Activated naive CD4-positive, alpha-beta T cell treated with anti-CD3 and anti-CD28 coated beads, Interleukin-2, amount 50 U/mL, for 24 hours (primary cell): ENCODE measurements at regions not wholly inside any gene's neighbourhood (a gene's known extent, or its start where the extent isn't known, plus 50 kb on each side); places are given as distances from the start of the nearest gene placed in this dataset.

Source experiments
- H3K27ac Mint-ChIP-seq: one replicate; pipeline ENCODE4 v1.8.0; 2021; ENCODE audit warnings: mild to moderate bottlenecking, mixed read lengths
- H3K27me3 Mint-ChIP-seq: one replicate; pipeline ENCODE4 v1.8.0; 2021; ENCODE audit warnings: mixed read lengths
- H3K36me3 Mint-ChIP-seq: one replicate; pipeline ENCODE4 v1.8.0; 2021; ENCODE audit warnings: mixed read lengths
- H3K4me1 Mint-ChIP-seq: one replicate; pipeline ENCODE4 v1.8.0; 2021; ENCODE audit warnings: mixed read lengths
- H3K4me3 Mint-ChIP-seq: one replicate; pipeline ENCODE4 v1.8.0; 2021; ENCODE audit warnings: mild to moderate bottlenecking, mixed read lengths
- H3K9me3 Mint-ChIP-seq: one replicate; pipeline ENCODE4 v1.8.0; 2021; ENCODE audit warnings: mixed read lengths

GRCh38 chr10:29761916-29762315 lies 127.1 kb upstream of the SVIL start:
- no peaks in the 10 kb centered on the region for H3K27me3 Mint-ChIP-seq
- no peaks in the 10 kb centered on the region for H3K4me1 Mint-ChIP-seq
- no peaks in the 10 kb centered on the region for H3K9me3 Mint-ChIP-seq
- no peak overlapping the region for H3K4me3 Mint-ChIP-seq
- H3K36me3 Mint-ChIP-seq = no peaks in the 10 kb centered on the region
- no peak overlapping the region for H3K27ac Mint-ChIP-seq

DNA sequence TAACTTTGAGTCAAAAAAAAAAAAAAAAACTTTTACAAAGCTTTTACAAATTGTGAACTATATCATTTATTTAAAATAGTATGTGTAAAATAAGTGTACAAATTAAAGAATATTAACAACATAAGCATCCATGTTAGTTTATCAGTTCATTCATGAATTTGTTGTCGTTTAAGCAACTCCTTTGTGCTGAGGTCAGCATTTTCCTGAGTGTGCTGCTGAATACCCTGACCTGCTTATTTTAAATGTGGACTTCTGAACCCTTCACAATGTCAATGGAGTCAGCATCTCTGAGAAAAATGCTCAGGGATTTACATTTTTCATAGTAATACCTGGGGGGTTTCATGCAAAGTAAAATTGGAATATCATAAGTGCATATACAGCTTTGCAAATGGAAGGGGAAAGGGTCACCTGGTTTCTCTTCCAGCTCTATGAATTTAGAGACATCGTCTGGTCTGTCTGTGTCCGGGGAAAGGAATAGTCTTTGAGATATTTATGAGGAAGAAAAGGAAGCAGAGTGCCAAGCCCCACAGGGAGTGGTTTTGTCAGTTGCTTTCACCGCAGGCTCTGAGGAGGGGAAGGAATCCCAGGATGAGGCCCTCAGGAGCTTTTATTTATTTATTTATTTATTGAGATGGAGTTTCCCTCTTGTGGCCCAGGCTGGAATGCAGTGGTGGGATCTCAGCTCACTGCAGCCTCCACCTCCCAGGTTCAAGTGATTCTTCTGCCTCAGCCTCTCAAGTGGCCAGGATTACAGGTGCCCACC lies 125.5 kb upstream of the SVIL start:
- no peaks in the 10 kb centered on the region for H3K4me1 Mint-ChIP-seq
- no peak overlapping the region for H3K27ac Mint-ChIP-seq
- no peak overlapping the region for H3K4me3 Mint-ChIP-seq
- H3K9me3 Mint-ChIP-seq = no peaks in the 10 kb centered on the region
- no peaks in the 10 kb centered on the region for H3K27me3 Mint-ChIP-seq
- H3K36me3 Mint-ChIP-seq = no peaks in the 10 kb centered on the region

- Mint-ChIP-seq H3K9me3 (no peaks in the 10 kb centered on the region), H3K4me1 (no peaks in the 10 kb centered on the region), H3K36me3 (no peaks in the 10 kb centered on the region), H3K27ac (no peak overlapping the region), H3K27me3 (no peaks in the 10 kb centered on the region), H3K4me3 (no peak overlapping the region)
Observed at GRCh38 chr10:29757551-29758297, 123.0 kb upstream of the SVIL start.

DNA sequence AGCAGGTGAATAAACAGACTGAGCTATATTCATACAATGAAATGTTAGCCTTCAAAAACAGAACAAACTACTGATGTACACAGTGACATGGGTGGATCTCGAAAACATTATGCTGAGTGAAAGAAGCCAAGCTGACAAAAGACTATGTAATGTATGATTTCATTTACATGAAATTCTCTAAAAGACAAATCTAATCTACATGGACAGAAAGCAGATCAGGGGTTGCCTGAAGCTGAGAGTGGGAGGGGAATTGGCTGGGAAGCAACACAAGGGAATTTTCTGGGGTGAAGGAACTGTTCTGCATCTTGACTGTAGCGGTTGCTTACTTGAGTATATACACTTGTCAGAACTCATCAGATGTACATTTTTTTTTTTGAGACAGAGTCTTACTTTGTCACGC lies 121.7 kb upstream of the SVIL start:
- no peaks in the 10 kb centered on the region for H3K36me3 Mint-ChIP-seq
- H3K27me3 Mint-ChIP-seq = no peaks in the 10 kb centered on the region
- H3K9me3 Mint-ChIP-seq = no peaks in the 10 kb centered on the region
- no peaks in the 10 kb centered on the region for H3K4me1 Mint-ChIP-seq
- H3K4me3 Mint-ChIP-seq = no peak overlapping the region
- no peak overlapping the region for H3K27ac Mint-ChIP-seq

DNA sequence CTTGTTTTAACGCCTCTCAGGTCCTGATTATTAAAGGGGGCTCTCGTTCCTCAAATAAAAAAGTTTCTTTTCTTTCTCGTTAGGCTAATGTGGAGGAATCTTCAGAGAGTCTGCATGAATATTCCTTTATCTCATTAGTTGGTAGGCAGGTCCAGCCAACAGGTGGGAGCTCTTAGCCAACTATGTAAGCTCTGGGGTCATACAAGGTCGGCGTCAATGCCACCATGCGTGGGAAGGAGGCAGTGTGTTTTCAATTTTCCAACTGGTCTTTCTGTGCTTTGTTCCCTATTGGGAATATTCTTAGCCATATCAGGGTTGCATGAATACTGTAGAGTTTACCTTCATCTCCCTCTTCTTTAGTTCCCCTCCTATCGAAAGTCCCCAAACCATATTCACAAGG lies 118.5 kb upstream of the SVIL start:
- no peaks in the 10 kb centered on the region for H3K4me1 Mint-ChIP-seq
- no peak overlapping the region for H3K27ac Mint-ChIP-seq
- no peak overlapping the region for H3K4me3 Mint-ChIP-seq
- peaks cover 1% of the 10 kb centered on the region for H3K27me3 Mint-ChIP-seq
- H3K36me3 Mint-ChIP-seq = no peaks in the 10 kb centered on the region
- no peaks in the 10 kb centered on the region for H3K9me3 Mint-ChIP-seq

- no peak overlapping the region for H3K27ac Mint-ChIP-seq
- no peaks in the 10 kb centered on the region for H3K9me3 Mint-ChIP-seq
- H3K27me3 Mint-ChIP-seq = peaks cover 1% of the 10 kb centered on the region
- no peaks in the 10 kb centered on the region for H3K4me1 Mint-ChIP-seq
- H3K36me3 Mint-ChIP-seq = no peaks in the 10 kb centered on the region
- H3K4me3 Mint-ChIP-seq = no peak overlapping the region
Observed at GRCh38 chr10:29751684-29752083, 116.9 kb upstream of the SVIL start.

GRCh38 chr10:29751240-29751639 lies 116.5 kb upstream of the SVIL start:
- Mint-ChIP-seq H3K27ac (no peak overlapping the region), H3K4me1 (no peaks in the 10 kb centered on the region), H3K9me3 (no peaks in the 10 kb centered on the region), H3K36me3 (no peaks in the 10 kb centered on the region), H3K27me3 (peaks cover 1% of the 10 kb centered on the region), H3K4me3 (no peak overlapping the region)

- Mint-ChIP-seq H3K27ac (no peak overlapping the region), H3K4me1 (no peaks in the 10 kb centered on the region), H3K9me3 (no peaks in the 10 kb centered on the region)
Observed at GRCh38 chr10:29749150-29749549, 114.4 kb upstream of the SVIL start.

DNA sequence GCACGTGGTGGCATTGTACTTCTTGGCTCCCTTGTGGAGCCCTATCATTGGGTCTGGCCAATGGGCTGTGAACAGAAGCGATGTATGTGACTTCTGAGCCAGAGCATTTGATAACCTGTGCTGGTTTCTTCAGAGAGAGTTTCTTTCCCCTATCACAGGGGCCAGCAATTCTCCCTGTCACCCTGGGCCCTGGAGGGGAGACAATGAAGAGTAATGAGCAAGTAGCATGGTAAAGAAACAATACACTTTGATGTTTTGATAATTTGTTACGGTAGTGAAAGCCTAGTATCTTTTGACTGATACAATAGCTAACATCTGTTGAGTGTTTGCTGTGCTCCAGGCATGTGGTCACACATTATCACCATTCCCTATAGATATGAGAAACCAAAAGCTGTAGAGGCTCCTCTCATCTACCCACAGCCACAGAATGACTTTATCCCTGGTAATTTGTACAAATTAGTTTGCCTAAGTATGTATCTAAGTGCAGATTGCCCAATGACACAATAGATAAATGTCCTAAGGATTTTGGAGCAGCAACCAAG lies 113.4 kb upstream of the SVIL start:
- Mint-ChIP-seq H3K9me3 (no peaks in the 10 kb centered on the region), H3K4me1 (no peaks in the 10 kb centered on the region), H3K36me3 (no peaks in the 10 kb centered on the region), H3K4me3 (no peak overlapping the region), H3K27ac (no peak overlapping the region), H3K27me3 (peaks cover 1% of the 10 kb centered on the region)

More at GRCh38 chr10:29749150-29749549, 114.4 kb upstream of the SVIL start:
- H3K4me3 Mint-ChIP-seq = no peak overlapping the region
- H3K27me3 Mint-ChIP-seq = peaks cover 1% of the 10 kb centered on the region
- H3K36me3 Mint-ChIP-seq = no peaks in the 10 kb centered on the region

DNA sequence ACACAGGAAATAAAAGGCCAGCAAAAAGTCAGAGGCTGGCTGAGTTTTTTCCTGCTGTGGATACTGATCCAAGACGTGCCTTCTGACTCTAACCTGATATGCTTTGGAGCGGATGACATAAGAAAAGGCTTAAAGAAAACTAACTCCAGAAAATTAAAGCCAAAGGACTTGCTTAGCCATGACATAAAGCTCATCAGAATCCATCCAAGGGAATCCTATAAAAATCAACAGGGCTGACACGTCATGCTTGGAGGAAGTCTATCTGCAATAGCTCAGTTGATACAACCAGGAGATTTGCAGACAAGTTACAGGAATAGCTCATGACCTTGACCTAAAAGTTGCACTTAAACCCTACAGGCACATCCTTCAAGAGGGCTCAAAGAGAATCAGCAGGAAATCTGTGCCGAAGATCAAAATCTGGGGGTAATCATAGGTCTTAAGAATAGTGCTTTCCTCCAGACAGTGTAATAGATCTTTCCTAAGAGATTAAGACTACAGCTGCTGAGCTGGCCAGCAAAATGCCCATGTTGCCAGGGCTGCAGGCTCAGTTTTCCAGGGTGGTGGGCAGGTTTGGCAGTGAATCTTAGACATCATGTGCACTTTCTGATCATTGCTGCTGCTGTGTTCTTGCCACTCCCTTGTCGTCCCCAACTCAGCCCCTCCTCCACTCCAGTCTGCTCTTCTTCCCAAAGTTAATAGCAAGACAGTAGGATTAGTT lies 111.5 kb upstream of the SVIL start:
- no peaks in the 10 kb centered on the region for H3K4me1 Mint-ChIP-seq
- no peak overlapping the region for H3K4me3 Mint-ChIP-seq

GRCh38 chr10:29740981-29741545 lies 106.3 kb upstream of the SVIL start:
- no peaks in the 10 kb centered on the region for H3K27me3 Mint-ChIP-seq
- no peak overlapping the region for H3K4me3 Mint-ChIP-seq
- no peaks in the 10 kb centered on the region for H3K4me1 Mint-ChIP-seq
- no peaks in the 10 kb centered on the region for H3K36me3 Mint-ChIP-seq
- no peak overlapping the region for H3K27ac Mint-ChIP-seq
- H3K9me3 Mint-ChIP-seq = no peaks in the 10 kb centered on the region

More for the DNA sequence above, 111.5 kb upstream of the SVIL start:
- peaks cover 1% of the 10 kb centered on the region for H3K27me3 Mint-ChIP-seq
- H3K9me3 Mint-ChIP-seq = no peaks in the 10 kb centered on the region
- H3K36me3 Mint-ChIP-seq = no peaks in the 10 kb centered on the region
- H3K27ac Mint-ChIP-seq = no peak overlapping the region

GRCh38 chr10:29738341-29738740 lies 103.6 kb upstream of the SVIL start:
- Mint-ChIP-seq H3K4me1 (peaks cover 15% of the 10 kb centered on the region), H3K27me3 (no peaks in the 10 kb centered on the region), H3K36me3 (no peaks in the 10 kb centered on the region), H3K27ac (no peak overlapping the region), H3K9me3 (no peaks in the 10 kb centered on the region), H3K4me3 (no peak overlapping the region)

DNA sequence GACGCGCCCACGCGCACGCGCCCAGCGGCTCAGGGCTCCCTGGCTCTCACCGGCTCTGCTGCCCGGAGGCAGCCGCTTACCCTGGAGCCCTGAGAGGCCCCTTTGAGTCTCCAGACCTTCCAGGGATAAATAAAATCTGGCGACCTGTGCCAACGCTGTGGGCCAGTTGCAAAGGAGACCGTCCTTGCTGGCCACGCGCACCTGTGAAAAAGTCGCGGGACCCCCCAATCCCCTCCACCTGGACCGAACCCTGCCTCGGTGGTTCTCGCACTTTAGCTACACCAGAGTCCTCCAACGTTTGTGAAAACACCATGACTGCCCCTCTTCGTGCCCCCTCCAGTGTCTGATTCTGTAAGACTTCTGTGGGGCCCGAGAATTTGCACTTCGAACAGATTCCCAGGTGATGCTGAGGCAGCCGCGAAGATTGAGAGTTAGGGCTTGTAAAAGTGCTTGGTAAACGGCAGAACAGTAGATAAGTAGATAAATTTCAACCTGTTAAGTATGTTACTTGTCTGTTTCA lies 102.4 kb upstream of the SVIL start:
- H3K4me1 Mint-ChIP-seq = peaks cover 27% of the 10 kb centered on the region
- H3K4me3 Mint-ChIP-seq = peak overlapping the region; percentile 83
- H3K27ac Mint-ChIP-seq = no peak overlapping the region
- no peaks in the 10 kb centered on the region for H3K36me3 Mint-ChIP-seq
- H3K27me3 Mint-ChIP-seq = no peaks in the 10 kb centered on the region
- no peaks in the 10 kb centered on the region for H3K9me3 Mint-ChIP-seq

DNA sequence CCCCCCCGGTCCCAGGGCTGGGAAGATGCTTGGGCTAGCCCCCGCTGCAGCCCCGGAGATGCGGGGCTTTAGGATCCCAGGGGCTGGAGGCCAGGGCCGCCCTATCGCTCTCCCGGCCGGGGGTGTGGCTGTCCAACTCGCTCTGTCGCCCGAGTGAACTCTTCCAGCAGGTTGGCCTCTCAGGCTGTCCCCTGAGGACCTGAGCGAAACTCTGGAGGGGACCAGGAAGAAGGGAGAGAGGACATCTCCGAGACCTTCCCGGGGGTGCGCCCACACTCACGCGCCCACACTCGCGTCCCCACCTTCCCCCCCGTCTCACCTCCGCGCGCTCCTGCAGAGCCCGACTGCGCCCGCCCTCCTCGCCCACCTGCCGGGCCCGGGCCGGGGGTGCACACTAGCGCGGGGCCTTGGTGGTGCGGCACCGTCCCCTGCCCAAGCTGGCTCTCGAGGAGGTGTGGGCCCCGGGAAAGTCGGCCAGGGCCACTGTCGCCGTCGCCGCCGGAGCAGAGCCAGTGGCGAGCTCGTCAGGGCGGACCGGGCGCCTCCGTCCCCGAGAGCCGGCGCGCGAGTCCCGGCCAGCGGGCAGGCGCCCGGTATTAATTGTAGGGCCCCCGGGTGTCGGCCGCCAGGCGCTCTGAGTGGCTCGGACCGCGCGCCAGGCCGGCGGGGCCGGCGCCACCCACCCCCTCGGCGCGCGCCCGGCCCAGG lies 101.7 kb upstream of the SVIL start:
- H3K27me3 Mint-ChIP-seq = no peaks in the 10 kb centered on the region
- H3K4me3 Mint-ChIP-seq = peak overlapping the region; percentile 84
- H3K27ac Mint-ChIP-seq = no peak overlapping the region
- H3K4me1 Mint-ChIP-seq = peaks cover 33% of the 10 kb centered on the region
- no peaks in the 10 kb centered on the region for H3K36me3 Mint-ChIP-seq
- no peaks in the 10 kb centered on the region for H3K9me3 Mint-ChIP-seq
